Choroid plexus epithelial cell (primary cell): ENCODE measurements at regions not wholly inside any gene's neighbourhood (a gene's known extent, or its start where the extent isn't known, plus 50 kb on each side); places are given as distances from the start of the nearest gene placed in this dataset.

Experiments used
- DNase-seq: peaks from one replicate; pipeline ENCODE4 v3.0.0-alpha.2; 2010; ENCODE audit warnings: low read depth
- H3K4me3 ChIP-seq: 2 replicates; pipeline ENCODE4 v1.5.1; 2011; ENCODE audit warnings: low read depth, mild to moderate bottlenecking, control low read depth, low read length, moderate library complexity
- CTCF ChIP-seq: conservative IDR thresholded peaks from 2 replicates; pipeline ENCODE4 v1.5.1; 2011; ENCODE audit warnings: low read depth, mild to moderate bottlenecking, control low read depth, inconsistent platforms, low read length, moderate library complexity

- DNase-seq = no peak
- H3K4me3 ChIP-seq = no peak overlapping the region
- TF ChIP-seq CTCF = no peak
Measured at GRCh38 chr19:30170495-30171137, 201.6 kb upstream of the ZNF536 start.

- TF ChIP-seq CTCF = no peak
- DNase-seq = no peak
- no peak overlapping the region for H3K4me3 ChIP-seq
Measured at GRCh38 chr19:30171138-30171635, 201.0 kb upstream of the ZNF536 start.

GRCh38 chr19:30171795-30172612, 200.2 kb upstream of the ZNF536 start:
- H3K4me3 ChIP-seq = no peak overlapping the region
- DNase-seq = no peak
- TF ChIP-seq CTCF = no peak

GRCh38 chr19:30172613-30173242, 199.5 kb upstream of the ZNF536 start:
- no peak for TF ChIP-seq CTCF
- DNase-seq = no peak
- H3K4me3 ChIP-seq = no peak overlapping the region

GRCh38 chr19:30173593-30174356, 198.4 kb upstream of the ZNF536 start:
- TF ChIP-seq CTCF = no peak
- DNase-seq = no peak
- H3K4me3 ChIP-seq = no peak overlapping the region

GRCh38 chr19:30174357-30174645, 197.9 kb upstream of the ZNF536 start:
- H3K4me3 ChIP-seq = no peak overlapping the region
- no peak for TF ChIP-seq CTCF

More at GRCh38 chr19:30174357-30174645, 197.9 kb upstream of the ZNF536 start:
- no peak for DNase-seq
